ENCODE measurements at regions not wholly inside any gene's neighbourhood (a gene's known extent, or its start where the extent isn't known, plus 50 kb on each side); places are given as distances from the start of the nearest gene placed in this dataset.

DNA sequence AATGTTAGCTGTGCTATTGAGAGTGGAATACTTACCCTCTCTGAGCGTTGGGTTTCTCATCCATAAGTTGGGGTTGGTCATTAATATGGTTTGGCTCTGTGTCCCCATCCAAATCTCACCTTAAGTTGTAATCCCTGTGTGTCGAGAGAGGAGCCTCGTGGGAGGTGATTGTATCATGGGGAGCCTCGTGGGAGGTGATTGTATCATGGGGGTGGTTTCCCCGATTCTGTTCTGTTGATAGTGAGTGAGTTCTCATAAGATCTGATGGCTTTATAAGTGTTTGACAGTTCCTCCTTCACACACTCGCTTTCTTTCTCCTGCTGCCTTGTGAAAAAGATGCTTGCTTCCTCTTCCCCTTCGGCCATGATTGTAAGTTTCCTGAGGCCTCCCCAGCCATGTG, 391.1 kb downstream of the FAM133A start:
- Histone ChIP-seq H2BK15ac (replicated peaks; ENCODE audit: low read depth) (no peak overlapping the region), H3K18ac (ENCODE audit: low read length) (no peak overlapping the region), H3K36me3 (ENCODE audit: control insufficient read depth, insufficient read depth, low read length) (no peaks in the 10 kb centered on the region), H3K9ac (ENCODE audit: low read length) (no peak overlapping the region), H3K79me1 (ENCODE audit: low read length) (no peaks in the 10 kb centered on the region), H3K56ac (ENCODE audit: low read length) (no peak overlapping the region), H3K4me2 (ENCODE audit: low read length) (no peak overlapping the region), H3K4ac (ENCODE audit: low read depth, low read length) (no peak overlapping the region), H3K27ac (ENCODE audit: low read depth, low read length) (no peak overlapping the region), H3K23ac (ENCODE audit: low read length) (no peak overlapping the region), H3K79me2 (ENCODE audit: control insufficient read depth, insufficient read depth, low read length) (no peaks in the 10 kb centered on the region), H2BK5ac (ENCODE audit: low read length) (no peak overlapping the region), H3K4me3 (ENCODE audit: low read length) (no peak overlapping the region), H4K5ac (ENCODE audit: low read length) (no peak overlapping the region), H2AK5ac (ENCODE audit: low read length) (no peak overlapping the region), H3K27me3 (ENCODE audit: insufficient read depth, low read length, poor library complexity) (no peaks in the 10 kb centered on the region), H4K8ac (ENCODE audit: low read depth, low read length) (no peak overlapping the region), H3K4me1 (ENCODE audit: control insufficient read depth, low read depth, low read length) (no peaks in the 10 kb centered on the region), H2BK120ac (ENCODE audit: low read depth, low read length) (no peak overlapping the region)
- no CpG with 5 or more reads among the region's 7 CpGs for WGBS (ENCODE audit: extremely low coverage, insufficient coverage, low lambda C conversion rate)
- no peak for DNase-seq

DNA sequence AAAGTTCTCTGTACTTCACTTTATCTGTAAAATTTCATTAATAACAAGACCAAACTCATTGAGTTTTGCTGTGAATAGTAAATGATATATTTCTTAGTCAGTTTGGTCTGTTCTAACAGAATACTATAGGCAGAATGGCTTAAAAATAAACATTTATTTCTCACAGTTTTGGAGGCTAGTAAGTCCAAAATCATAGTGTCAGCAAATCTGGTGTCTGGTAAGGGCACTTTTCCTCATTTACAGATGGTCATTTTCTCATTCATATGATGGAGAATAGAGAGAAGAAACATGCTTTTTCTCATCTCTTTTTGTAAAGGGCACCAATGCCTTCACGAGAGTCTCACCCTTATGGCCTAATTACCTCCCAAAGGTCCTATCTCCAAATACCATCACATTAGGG, 415.1 kb downstream of the FAM133A start:
- H3K9ac ChIP-seq (ENCODE audit: low read length), result no peak overlapping the region
- H3K23ac ChIP-seq (ENCODE audit: low read length), result no peak overlapping the region
- no peak overlapping the region for H3K4me2 ChIP-seq (ENCODE audit: low read length)
- H3K79me1 ChIP-seq (ENCODE audit: low read length), result no peaks in the 10 kb centered on the region
- H3K27me3 ChIP-seq (ENCODE audit: insufficient read depth, low read length, poor library complexity), result no peaks in the 10 kb centered on the region
- H3K4me1 ChIP-seq (ENCODE audit: control insufficient read depth, low read depth, low read length), result no peaks in the 10 kb centered on the region
- H3K4me3 ChIP-seq (ENCODE audit: low read length), result no peak overlapping the region
- no peak for DNase-seq
- no peak overlapping the region for H2BK15ac ChIP-seq (replicated peaks; ENCODE audit: low read depth)
- H3K36me3 ChIP-seq (ENCODE audit: control insufficient read depth, insufficient read depth, low read length), result no peaks in the 10 kb centered on the region
- H4K8ac ChIP-seq (ENCODE audit: low read depth, low read length), result no peak overlapping the region
- no CpG with 5 or more reads among the region's 1 CpG for WGBS (ENCODE audit: extremely low coverage, insufficient coverage, low lambda C conversion rate)
- no peaks in the 10 kb centered on the region for H3K79me2 ChIP-seq (ENCODE audit: control insufficient read depth, insufficient read depth, low read length)
- H2AK5ac ChIP-seq (ENCODE audit: low read length), result no peak overlapping the region
- no peak overlapping the region for H3K27ac ChIP-seq (ENCODE audit: low read depth, low read length)
- no peak overlapping the region for H3K4ac ChIP-seq (ENCODE audit: low read depth, low read length)
- H3K18ac ChIP-seq (ENCODE audit: low read length), result no peak overlapping the region
- no peak overlapping the region for H2BK5ac ChIP-seq (ENCODE audit: low read length)
- no peak overlapping the region for H3K56ac ChIP-seq (ENCODE audit: low read length)
- H4K5ac ChIP-seq (ENCODE audit: low read length), result no peak overlapping the region
- no peak overlapping the region for H2BK120ac ChIP-seq (ENCODE audit: low read depth, low read length)

DNA sequence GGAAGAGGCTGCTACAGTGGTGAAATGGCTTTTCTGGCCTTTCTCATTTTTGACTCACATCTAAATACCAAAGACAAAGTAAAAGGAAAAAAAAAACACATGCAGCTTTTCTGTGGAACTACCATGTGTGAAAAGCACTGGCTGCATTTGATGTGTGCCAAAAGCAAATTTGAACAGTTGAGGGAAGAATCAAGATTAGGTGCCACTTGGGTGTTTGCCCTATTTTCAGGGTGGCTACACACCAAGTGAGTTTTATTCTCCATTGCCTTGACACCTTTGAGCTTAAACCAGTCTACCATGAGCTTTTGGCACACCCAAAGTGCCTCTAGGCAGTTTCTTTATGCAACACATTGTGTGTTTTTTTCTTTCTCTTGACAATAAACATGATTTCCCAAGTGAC, 423.9 kb downstream of the FAM133A start:
- H3K56ac ChIP-seq (ENCODE audit: low read length), result no peak overlapping the region
- H3K4me1 ChIP-seq (ENCODE audit: control insufficient read depth, low read depth, low read length), result no peaks in the 10 kb centered on the region
- no peak overlapping the region for H3K27ac ChIP-seq (ENCODE audit: low read depth, low read length)
- DNase-seq, result no peak
- H3K79me1 ChIP-seq (ENCODE audit: low read length), result no peaks in the 10 kb centered on the region
- H2AK5ac ChIP-seq (ENCODE audit: low read length), result no peak overlapping the region
- H3K79me2 ChIP-seq (ENCODE audit: control insufficient read depth, insufficient read depth, low read length), result no peaks in the 10 kb centered on the region
- no peak overlapping the region for H3K4me2 ChIP-seq (ENCODE audit: low read length)
- no peak overlapping the region for H3K23ac ChIP-seq (ENCODE audit: low read length)
- H3K18ac ChIP-seq (ENCODE audit: low read length), result no peak overlapping the region
- H3K9ac ChIP-seq (ENCODE audit: low read length), result no peak overlapping the region
- H3K36me3 ChIP-seq (ENCODE audit: control insufficient read depth, insufficient read depth, low read length), result no peaks in the 10 kb centered on the region
- no peaks in the 10 kb centered on the region for H3K27me3 ChIP-seq (ENCODE audit: insufficient read depth, low read length, poor library complexity)
- H2BK5ac ChIP-seq (ENCODE audit: low read length), result no peak overlapping the region
- no peak overlapping the region for H2BK120ac ChIP-seq (ENCODE audit: low read depth, low read length)
- no peak overlapping the region for H3K4ac ChIP-seq (ENCODE audit: low read depth, low read length)
- no peak overlapping the region for H2BK15ac ChIP-seq (replicated peaks; ENCODE audit: low read depth)
- H4K5ac ChIP-seq (ENCODE audit: low read length), result no peak overlapping the region
- no peak overlapping the region for H3K4me3 ChIP-seq (ENCODE audit: low read length)
- no peak overlapping the region for H4K8ac ChIP-seq (ENCODE audit: low read depth, low read length)

DNA sequence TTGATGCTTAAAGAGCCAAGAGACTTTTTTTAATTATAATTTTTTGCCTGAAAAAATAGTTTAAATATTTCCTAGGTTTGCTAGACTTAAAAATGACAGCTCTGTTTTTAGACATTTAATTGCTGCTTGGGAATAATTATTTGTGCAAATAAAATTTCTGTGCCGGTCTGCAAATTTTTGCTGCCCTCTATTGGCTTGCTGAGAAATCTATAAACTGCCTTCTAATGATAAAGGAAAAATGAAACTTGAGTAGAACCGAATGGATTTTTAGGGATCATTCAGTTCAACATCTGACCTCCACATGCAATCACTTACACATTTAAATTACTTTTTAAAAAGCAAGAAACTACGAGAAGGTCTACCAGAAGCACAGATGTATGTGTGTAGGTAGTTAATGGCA, 434.0 kb downstream of the FAM133A start:
- WGBS (ENCODE audit: extremely low coverage, insufficient coverage, low lambda C conversion rate), result no CpG with 5 or more reads among the region's 3 CpGs
- Histone ChIP-seq H3K4me2 (ENCODE audit: low read length) (no peak overlapping the region), H3K27ac (ENCODE audit: low read depth, low read length) (no peak overlapping the region)

DNA sequence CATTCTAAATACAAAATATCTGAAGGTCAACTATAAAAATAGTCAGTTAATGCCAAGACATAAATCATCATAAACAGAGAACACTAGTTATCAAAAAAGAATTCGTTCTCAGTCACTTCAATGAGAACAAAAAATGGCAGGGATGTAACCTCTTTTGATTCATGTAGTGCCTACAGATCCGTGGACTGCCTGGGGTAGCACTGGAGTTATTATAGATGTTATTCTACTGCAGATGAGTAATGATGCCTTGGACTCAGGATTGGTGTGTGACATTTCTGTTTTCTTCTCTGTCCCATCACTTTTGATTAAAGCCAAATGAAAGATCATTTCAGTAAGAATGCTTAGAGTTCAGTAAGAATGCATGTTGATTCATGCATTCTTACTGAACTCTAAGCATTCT, 440.4 kb downstream of the FAM133A start:
- H3K9ac ChIP-seq (ENCODE audit: low read length), result no peak overlapping the region
- no peak for DNase-seq

More for the DNA sequence above, 434.0 kb downstream of the FAM133A start:
- H3K4me3 ChIP-seq (ENCODE audit: low read length), result no peak overlapping the region
- H3K79me1 ChIP-seq (ENCODE audit: low read length), result no peaks in the 10 kb centered on the region
- no peak overlapping the region for H4K8ac ChIP-seq (ENCODE audit: low read depth, low read length)
- H2AK5ac ChIP-seq (ENCODE audit: low read length), result no peak overlapping the region
- no peaks in the 10 kb centered on the region for H3K27me3 ChIP-seq (ENCODE audit: insufficient read depth, low read length, poor library complexity)
- no peak overlapping the region for H3K9ac ChIP-seq (ENCODE audit: low read length)
- no peak overlapping the region for H3K23ac ChIP-seq (ENCODE audit: low read length)
- no peaks in the 10 kb centered on the region for H3K36me3 ChIP-seq (ENCODE audit: control insufficient read depth, insufficient read depth, low read length)
- no peak overlapping the region for H2BK15ac ChIP-seq (replicated peaks; ENCODE audit: low read depth)
- no peak overlapping the region for H4K5ac ChIP-seq (ENCODE audit: low read length)
- H3K4ac ChIP-seq (ENCODE audit: low read depth, low read length), result no peak overlapping the region
- H2BK120ac ChIP-seq (ENCODE audit: low read depth, low read length), result no peak overlapping the region
- H3K79me2 ChIP-seq (ENCODE audit: control insufficient read depth, insufficient read depth, low read length), result no peaks in the 10 kb centered on the region
- no peak overlapping the region for H2BK5ac ChIP-seq (ENCODE audit: low read length)
- H3K56ac ChIP-seq (ENCODE audit: low read length), result no peak overlapping the region
- no peak overlapping the region for H3K18ac ChIP-seq (ENCODE audit: low read length)
- H3K4me1 ChIP-seq (ENCODE audit: control insufficient read depth, low read depth, low read length), result no peaks in the 10 kb centered on the region
- no peak for DNase-seq

DNA sequence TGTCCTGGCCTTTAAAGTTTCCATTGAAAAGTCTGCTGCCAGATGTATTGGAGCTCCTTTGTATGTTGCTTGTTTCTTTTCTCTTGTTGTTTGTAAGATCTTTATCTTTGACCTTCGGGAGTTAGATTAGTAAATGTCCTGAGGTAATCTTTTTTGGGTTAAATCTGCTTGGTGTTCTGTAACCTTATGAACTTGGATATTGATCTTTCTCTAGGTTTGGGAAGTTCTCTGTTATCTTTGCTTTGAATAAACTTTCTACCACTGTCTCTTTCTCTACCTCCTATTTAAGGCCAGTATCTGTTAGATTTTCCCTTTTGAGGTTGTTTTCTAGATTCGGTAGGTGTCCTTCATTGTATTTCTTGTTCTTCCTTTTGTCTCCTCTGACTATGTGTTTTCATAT, 447.8 kb downstream of the FAM133A start:
- H3K4ac ChIP-seq (ENCODE audit: low read depth, low read length), result no peak overlapping the region
- no peak overlapping the region for H3K56ac ChIP-seq (ENCODE audit: low read length)
- no peak overlapping the region for H3K9ac ChIP-seq (ENCODE audit: low read length)
- no peak overlapping the region for H4K8ac ChIP-seq (ENCODE audit: low read depth, low read length)
- no peaks in the 10 kb centered on the region for H3K79me1 ChIP-seq (ENCODE audit: low read length)
- no peaks in the 10 kb centered on the region for H3K79me2 ChIP-seq (ENCODE audit: control insufficient read depth, insufficient read depth, low read length)
- no peaks in the 10 kb centered on the region for H3K27me3 ChIP-seq (ENCODE audit: insufficient read depth, low read length, poor library complexity)
- no peak overlapping the region for H3K23ac ChIP-seq (ENCODE audit: low read length)
- no peak overlapping the region for H2BK15ac ChIP-seq (replicated peaks; ENCODE audit: low read depth)
- no peak overlapping the region for H3K27ac ChIP-seq (ENCODE audit: low read depth, low read length)
- H2BK5ac ChIP-seq (ENCODE audit: low read length), result no peak overlapping the region
- no peak overlapping the region for H4K5ac ChIP-seq (ENCODE audit: low read length)
- no peak overlapping the region for H3K18ac ChIP-seq (ENCODE audit: low read length)
- no CpG with 5 or more reads among the region's 2 CpGs for WGBS (ENCODE audit: extremely low coverage, insufficient coverage, low lambda C conversion rate)
- H2AK5ac ChIP-seq (ENCODE audit: low read length), result no peak overlapping the region
- no peak overlapping the region for H2BK120ac ChIP-seq (ENCODE audit: low read depth, low read length)
- DNase-seq, result no peak
- H3K4me2 ChIP-seq (ENCODE audit: low read length), result no peak overlapping the region
- H3K4me1 ChIP-seq (ENCODE audit: control insufficient read depth, low read depth, low read length), result no peaks in the 10 kb centered on the region
- H3K36me3 ChIP-seq (ENCODE audit: control insufficient read depth, insufficient read depth, low read length), result no peaks in the 10 kb centered on the region
- no peak overlapping the region for H3K4me3 ChIP-seq (ENCODE audit: low read length)

More for the DNA sequence above, 440.4 kb downstream of the FAM133A start:
- H4K8ac ChIP-seq (ENCODE audit: low read depth, low read length), result no peak overlapping the region
- H3K18ac ChIP-seq (ENCODE audit: low read length), result no peak overlapping the region
- no peak overlapping the region for H2AK5ac ChIP-seq (ENCODE audit: low read length)
- H3K27me3 ChIP-seq (ENCODE audit: insufficient read depth, low read length, poor library complexity), result no peaks in the 10 kb centered on the region
- no peaks in the 10 kb centered on the region for H3K79me2 ChIP-seq (ENCODE audit: control insufficient read depth, insufficient read depth, low read length)
- no peaks in the 10 kb centered on the region for H3K36me3 ChIP-seq (ENCODE audit: control insufficient read depth, insufficient read depth, low read length)
- H3K4me3 ChIP-seq (ENCODE audit: low read length), result no peak overlapping the region
- no peak overlapping the region for H3K56ac ChIP-seq (ENCODE audit: low read length)
- H3K4ac ChIP-seq (ENCODE audit: low read depth, low read length), result no peak overlapping the region
- H3K4me1 ChIP-seq (ENCODE audit: control insufficient read depth, low read depth, low read length), result no peaks in the 10 kb centered on the region
- no peaks in the 10 kb centered on the region for H3K79me1 ChIP-seq (ENCODE audit: low read length)
- no peak overlapping the region for H2BK15ac ChIP-seq (replicated peaks; ENCODE audit: low read depth)
- no peak overlapping the region for H2BK120ac ChIP-seq (ENCODE audit: low read depth, low read length)
- WGBS (ENCODE audit: extremely low coverage, insufficient coverage, low lambda C conversion rate), result no CpG with 5 or more reads among the region's 2 CpGs
- no peak overlapping the region for H2BK5ac ChIP-seq (ENCODE audit: low read length)
- H3K27ac ChIP-seq (ENCODE audit: low read depth, low read length), result no peak overlapping the region
- H3K4me2 ChIP-seq (ENCODE audit: low read length), result no peak overlapping the region
- no peak overlapping the region for H3K23ac ChIP-seq (ENCODE audit: low read length)
- H4K5ac ChIP-seq (ENCODE audit: low read length), result no peak overlapping the region
